HS-27A (cell line): ENCODE measurements at regions not wholly inside any gene's neighbourhood (a gene's known extent, or its start where the extent isn't known, plus 50 kb on each side); places are given as distances from the start of the nearest gene placed in this dataset.
"Not testable (repeated sequence)": the region's sequence is repeated elsewhere in the genome, so short reads cannot be mapped to it uniquely, and the experiment has no call there.

Experiments used
- DNase-seq: peaks from one replicate; pipeline ENCODE4 v3.0.0-alpha.2; 2012; ENCODE audit warnings: low read depth, missing footprints

- DNase-seq = not testable (repeated sequence)
Measured at GRCh38 chr3:144023543-144023942, 51.9 kb downstream of the DIPK2A start.

- no peak for DNase-seq
Measured at GRCh38 chr3:144028798-144029411, 57.3 kb downstream of the DIPK2A start.

- no peak for DNase-seq
Measured at GRCh38 chr3:144029769-144030168, 58.1 kb downstream of the DIPK2A start.

GRCh38 chr3:144031938-144032337 is 60.3 kb downstream of the DIPK2A start:
- no peak for DNase-seq

GRCh38 chr3:144032531-144033239 is 61.1 kb downstream of the DIPK2A start:
- no peak for DNase-seq

- DNase-seq = no peak
Measured at GRCh38 chr3:144033240-144033589, 61.6 kb downstream of the DIPK2A start.

GRCh38 chr3:144033863-144034262 is 62.2 kb downstream of the DIPK2A start:
- no peak for DNase-seq

- DNase-seq = no peak
Measured at GRCh38 chr3:144034715-144035290, 63.2 kb downstream of the DIPK2A start.

- DNase-seq = no peak
Measured at GRCh38 chr3:144036498-144036897, 64.9 kb downstream of the DIPK2A start.

- DNase-seq = no peak
Measured at GRCh38 chr3:144039661-144040060, 68.0 kb downstream of the DIPK2A start.

- no peak for DNase-seq
Measured at GRCh38 chr3:144041960-144042556, 70.4 kb downstream of the DIPK2A start.

GRCh38 chr3:144045766-144046165 is 74.1 kb downstream of the DIPK2A start:
- no peak for DNase-seq

GRCh38 chr3:144049374-144049773 is 77.8 kb downstream of the DIPK2A start:
- DNase-seq = no peak

- no peak for DNase-seq
Measured at GRCh38 chr3:144051211-144051610, 79.6 kb downstream of the DIPK2A start.

- no peak for DNase-seq
Measured at GRCh38 chr3:144052275-144052674, 80.7 kb downstream of the DIPK2A start.

- peak; percentile 24 for DNase-seq
Measured at GRCh38 chr3:144053121-144053520, 81.5 kb downstream of the DIPK2A start.

GRCh38 chr3:144054766-144055165 is 83.1 kb downstream of the DIPK2A start:
- no peak for DNase-seq

- DNase-seq = peak; percentile 75
Measured at GRCh38 chr3:144055604-144056003, 84.0 kb downstream of the DIPK2A start.

- DNase-seq = no peak
Measured at GRCh38 chr3:144058713-144059112, 87.1 kb downstream of the DIPK2A start.

GRCh38 chr3:144059481-144059880 is 87.9 kb downstream of the DIPK2A start:
- DNase-seq = no peak

- DNase-seq = no peak
Measured at GRCh38 chr3:144060881-144061280, 89.3 kb downstream of the DIPK2A start.

- no peak for DNase-seq
Measured at GRCh38 chr3:144063306-144063705, 91.7 kb downstream of the DIPK2A start.

GRCh38 chr3:144067059-144067458 is 95.4 kb downstream of the DIPK2A start:
- no peak for DNase-seq
